Stimulated activated CD8-positive, alpha-beta memory T cell treated with anti-CD3 and anti-CD28 coated beads, Interleukin-4, amount 100 ng/mL, for 48 hours (primary cell): ENCODE measurements at regions not wholly inside any gene's neighbourhood (a gene's known extent, or its start where the extent isn't known, plus 50 kb on each side); places are given as distances from the start of the nearest gene placed in this dataset.

Experiments
- DNase-seq: peaks from one replicate; pipeline ENCODE4 v3.0.0-alpha.2; 2020

DNA sequence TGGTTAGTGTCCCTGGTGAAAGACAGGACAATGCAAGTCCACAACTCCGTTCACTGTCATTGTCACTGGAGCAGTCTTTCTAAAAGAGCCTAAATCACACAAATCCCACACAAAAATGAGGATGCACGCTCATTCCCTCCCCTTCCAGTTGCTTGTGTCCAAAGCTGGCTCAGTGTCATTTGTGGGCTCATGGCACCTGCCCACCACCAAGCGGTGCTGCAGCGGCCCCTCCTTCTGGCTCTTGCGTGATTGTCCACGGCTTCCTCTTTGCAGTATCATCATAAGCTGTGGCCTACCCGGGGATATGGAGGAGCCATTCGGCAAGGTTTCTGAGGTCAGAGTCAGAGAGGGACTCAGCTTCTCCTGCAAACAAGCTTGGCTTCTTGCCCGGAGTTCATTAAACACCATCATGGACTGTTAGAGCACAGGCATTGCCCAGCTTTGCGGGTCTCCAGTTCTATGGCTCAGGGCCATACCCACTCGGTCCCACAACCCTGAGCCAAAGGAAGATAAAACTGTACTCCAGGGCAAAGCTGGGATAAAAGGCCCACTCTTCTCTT lies 179.4 kb upstream of the AGAP1 start:
- no peak for DNase-seq

- no peak for DNase-seq
Observed at GRCh38 chr2:235319095-235319494, 174.7 kb upstream of the AGAP1 start.

DNA sequence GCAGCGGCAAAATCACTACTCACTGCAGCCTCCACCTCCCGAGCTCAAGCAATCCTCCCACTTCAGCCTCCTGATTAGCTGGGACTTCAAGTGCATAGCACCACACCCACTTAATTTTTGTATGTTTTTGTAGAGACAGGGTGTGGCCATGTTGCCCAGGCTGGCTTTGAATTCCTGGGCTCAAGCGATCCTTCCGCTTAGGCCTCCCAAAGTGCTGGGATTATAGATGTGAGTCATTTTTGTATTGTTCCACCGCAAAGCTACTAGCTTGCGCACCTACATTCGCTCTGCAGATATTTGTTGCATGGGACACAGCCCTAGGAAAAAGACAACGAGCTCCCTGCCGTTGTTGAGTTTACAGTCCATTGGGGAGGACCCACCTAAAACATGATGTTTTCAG lies 173.5 kb upstream of the AGAP1 start:
- no peak for DNase-seq

- DNase-seq: no peak
Observed at GRCh38 chr2:235324324-235324723, 169.5 kb upstream of the AGAP1 start.

GRCh38 chr2:235325151-235325550 lies 168.7 kb upstream of the AGAP1 start:
- no peak for DNase-seq

GRCh38 chr2:235328991-235329390 lies 164.9 kb upstream of the AGAP1 start:
- no peak for DNase-seq

DNA sequence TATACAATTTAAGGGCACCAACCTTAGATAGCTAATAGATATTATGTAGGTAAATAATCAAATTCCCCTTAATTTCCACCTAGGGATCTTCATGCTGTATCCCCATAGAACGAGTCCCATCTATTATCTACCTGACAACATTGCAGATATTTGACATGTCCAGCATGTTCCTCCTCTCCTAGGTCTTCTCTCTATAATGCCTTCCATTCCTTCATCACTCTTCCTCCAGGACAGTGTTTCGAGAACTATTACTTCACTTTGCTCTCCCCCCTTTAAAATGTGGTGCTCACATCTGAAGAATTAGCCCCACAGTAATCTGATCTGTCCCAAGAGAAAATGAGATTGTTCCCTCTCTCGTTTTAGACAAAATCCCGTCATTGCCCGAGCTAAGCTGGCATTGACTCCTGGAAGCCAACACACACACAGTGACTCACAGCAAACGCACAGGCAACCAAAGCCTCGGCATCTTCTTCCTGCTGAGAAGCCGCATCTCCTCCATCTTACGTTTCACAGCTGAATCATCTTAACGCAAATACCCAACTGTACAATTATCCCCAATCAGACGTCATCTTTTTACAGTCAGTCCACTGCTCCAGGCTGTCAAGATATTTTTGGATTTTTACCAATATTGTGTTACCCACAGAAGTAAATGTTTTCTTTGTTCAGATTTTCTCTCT lies 162.9 kb upstream of the AGAP1 start:
- DNase-seq: no peak

DNA sequence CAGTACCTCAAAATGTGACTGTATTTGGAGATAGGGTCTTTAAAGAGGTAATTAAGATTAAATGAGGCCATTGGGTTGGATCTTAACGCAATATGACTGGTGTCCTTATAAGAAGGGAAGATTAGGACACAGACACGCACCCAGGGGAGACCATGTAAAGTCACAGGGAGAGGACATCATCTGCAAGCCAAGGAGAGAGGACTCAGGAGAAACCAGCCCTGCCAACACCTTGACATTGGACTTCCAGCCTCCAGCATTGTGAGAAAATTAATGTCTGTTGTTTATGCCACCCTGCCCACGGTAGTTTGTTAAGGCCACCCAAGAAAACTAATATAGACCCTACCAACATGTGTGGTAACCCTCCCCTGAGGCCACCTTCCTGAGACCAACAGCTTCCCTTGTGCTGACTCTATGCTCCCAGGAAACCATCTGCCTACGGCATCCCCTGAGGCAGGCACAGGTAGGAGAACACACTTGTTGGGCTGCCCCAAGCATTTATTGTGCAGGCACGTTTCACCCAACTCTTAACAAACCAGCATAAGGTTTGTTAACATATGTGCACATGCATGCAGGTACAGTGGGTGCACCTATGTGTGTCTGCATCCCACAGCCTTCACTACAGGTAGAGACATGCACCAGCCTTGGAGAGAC lies 161.5 kb upstream of the AGAP1 start:
- DNase-seq: no peak

- DNase-seq: no peak
Observed at GRCh38 chr2:235333076-235333475, 160.8 kb upstream of the AGAP1 start.

DNA sequence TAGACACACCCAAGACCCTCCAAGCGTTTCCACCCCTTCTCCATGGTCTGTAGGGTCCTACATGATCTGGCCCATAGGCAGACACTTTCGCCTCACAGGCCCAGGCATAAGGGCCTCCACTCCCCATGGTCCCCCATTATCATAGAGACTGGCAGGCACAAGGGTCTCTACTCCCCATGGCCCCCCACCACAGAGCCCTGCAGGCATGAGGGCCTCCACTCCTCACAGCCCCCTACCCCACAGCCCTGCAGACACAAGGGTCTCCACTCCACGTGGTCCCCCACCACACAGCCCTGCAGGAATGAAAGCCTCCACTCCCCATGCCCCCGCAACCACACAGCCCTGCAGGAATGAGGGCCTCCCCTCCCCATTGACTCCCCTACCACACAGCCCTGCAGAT lies 159.7 kb upstream of the AGAP1 start:
- no peak for DNase-seq

DNA sequence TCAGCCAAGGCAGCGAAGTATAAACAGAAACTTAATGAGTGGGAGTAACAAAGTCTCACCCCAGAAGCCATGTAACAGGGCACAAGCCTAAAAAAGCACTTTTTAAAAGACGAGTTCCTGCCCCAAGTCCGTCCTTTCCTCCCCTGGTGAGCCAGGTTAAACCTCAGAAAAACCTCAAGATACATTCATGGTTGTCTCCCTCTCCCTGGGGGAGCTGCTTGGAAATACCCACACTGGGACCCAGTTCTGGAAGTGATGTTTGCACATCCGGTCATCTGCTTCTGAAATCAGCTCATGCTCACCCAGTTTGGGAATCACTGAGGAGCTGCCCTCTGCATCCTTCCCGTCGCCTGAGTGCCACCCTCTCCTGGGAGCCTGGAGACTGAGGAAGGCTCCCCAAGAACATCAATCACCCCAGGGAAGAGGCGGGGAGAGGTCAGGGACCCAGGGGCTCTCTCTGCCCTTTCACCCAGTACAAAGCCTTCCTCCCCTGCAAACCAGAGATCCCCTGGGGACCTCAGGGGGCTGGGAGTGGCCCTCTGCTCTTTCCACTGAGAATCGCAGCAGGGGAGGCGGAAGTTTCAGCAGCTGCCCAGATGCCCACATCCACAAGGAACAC lies 150.6 kb upstream of the AGAP1 start:
- DNase-seq: no peak

DNA sequence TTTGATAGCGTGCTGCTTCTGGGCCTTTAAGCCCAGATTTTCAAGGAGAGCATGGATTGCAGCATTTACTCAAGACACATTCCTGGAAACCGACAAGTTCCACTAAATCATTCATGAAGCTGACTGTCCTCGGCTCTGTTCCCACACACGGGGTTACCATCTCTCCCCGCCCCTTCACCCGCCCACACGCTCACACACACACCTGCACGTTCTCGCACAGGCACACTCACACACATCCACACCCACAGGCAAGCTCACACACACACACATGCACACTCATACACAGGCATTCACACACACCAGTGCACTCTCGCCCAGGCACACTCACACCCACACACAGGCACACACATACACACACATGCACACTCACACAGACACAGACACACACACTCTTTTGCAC lies 150.0 kb upstream of the AGAP1 start:
- no peak for DNase-seq

DNA sequence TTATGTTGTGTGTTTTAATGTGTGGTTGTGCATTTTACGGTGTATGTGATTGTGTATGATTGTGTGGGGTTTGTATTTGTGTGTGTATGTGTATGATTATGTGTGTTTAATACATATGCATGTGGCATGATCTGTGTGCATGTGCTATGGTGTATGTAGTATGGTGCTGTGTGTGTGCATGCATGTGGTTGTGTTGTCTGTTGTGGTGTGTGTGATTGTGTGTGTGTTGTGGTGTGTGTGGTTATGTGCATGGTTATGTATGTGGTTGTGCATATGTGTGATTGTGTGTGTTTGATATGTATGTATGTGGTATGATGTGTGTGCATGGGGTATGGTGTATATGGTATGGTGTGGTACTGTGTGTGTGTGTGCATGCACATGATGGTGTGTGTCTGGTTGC lies 148.1 kb upstream of the AGAP1 start:
- DNase-seq: no peak

GRCh38 chr2:235347691-235348090 lies 146.2 kb upstream of the AGAP1 start:
- no peak for DNase-seq

DNA sequence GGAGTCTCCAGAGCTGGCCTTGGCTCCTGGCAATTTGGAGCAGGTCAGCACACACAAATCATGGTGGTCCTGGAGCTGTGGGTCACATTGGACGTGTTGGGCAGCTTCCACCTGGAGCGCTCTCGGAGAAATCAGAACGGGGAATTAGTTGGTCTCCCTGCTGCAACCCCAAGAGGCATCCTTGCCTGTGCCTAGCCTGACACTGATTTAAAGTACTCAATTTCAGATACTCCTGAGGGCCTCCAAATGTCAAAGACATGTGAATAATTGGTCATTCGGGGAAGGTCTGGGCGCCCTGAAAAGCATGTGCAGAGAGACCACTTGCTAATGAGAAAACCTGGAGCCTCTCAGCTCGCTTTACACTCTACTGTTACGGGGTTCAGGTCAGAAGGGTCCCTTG lies 145.5 kb upstream of the AGAP1 start:
- no peak for DNase-seq

DNA sequence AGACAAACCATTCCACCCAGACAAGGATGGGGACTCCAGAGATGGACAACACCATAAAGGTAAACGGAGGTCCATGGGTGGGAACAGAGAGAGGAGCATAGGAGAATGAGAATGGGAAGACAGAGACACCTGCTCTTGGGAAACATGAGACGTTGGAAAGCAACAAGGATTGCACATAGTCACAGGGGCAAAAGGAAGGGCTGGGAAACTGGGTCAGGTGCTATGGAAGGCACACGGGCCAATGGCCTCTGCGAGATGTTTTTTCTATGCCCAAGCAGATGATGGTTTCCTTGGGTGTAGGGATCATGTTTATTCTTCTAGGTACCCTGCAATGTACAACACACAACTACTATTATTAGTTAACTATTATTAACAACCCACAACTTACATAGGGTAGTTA lies 143.6 kb upstream of the AGAP1 start:
- DNase-seq: no peak

DNA sequence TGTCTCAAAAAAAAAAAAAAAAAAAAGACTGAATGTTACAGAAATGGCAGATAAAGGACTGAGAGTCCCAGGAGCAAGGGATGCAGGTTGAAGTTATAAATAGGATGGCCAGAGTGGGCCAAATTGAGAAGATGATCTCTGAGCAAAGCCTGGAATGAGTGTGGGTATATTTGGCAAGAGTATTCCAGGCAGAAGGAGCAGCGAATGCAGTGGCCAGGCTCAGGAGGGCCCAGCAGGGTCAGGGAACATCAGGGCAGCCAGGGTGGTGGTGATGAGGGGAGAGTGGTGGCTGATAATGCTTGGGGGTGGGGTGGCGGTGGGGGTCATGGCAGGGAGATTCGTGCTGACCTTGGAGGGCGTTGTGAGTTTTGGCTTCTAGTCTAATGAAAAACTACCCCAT lies 141.3 kb upstream of the AGAP1 start:
- DNase-seq: no peak

DNA sequence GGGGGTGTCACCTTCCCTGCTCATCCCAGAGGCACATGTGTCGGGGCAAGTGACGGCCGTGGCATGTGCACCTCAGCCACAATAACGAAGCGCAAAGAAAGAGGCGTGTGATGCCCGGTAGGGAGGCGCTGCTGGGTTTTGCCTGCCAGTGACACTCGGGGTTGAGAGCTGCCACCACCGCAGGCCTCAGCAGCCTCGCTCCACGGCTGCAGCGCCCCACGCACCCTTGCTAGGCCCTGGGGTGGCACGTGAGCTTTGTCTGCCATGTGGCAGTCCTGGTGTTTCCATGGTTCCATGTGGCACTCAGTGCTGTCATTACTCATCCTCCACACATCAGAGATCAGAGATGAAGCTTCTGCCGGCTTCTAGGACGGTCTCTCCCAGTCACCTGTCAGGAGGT lies 136.0 kb upstream of the AGAP1 start:
- DNase-seq: no peak

DNA sequence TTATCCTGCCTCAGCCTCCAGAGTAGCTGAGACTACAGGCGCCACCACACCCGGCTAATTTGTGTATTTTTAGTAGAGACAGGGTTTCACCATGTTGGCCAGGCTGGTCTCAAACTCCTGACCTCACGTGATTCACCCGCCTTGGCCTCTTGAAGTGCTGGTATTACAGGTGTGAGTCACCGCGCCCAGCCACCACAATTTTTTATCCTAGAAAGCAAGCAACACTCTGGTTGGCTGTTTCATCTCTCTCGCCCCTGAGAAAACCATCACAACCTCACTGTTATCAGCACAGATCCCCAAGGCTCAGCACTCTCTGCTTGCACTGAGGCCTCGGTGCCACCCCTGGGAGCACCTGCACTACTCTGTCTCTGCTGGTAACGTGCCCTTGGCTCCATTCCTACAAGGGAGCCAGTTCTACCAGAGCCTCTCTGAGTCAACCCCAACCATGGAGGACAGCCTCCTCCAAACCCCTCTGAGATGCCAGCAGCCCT lies 134.8 kb upstream of the AGAP1 start:
- no peak for DNase-seq

GRCh38 chr2:235360446-235360845 lies 133.4 kb upstream of the AGAP1 start:
- no peak for DNase-seq

DNA sequence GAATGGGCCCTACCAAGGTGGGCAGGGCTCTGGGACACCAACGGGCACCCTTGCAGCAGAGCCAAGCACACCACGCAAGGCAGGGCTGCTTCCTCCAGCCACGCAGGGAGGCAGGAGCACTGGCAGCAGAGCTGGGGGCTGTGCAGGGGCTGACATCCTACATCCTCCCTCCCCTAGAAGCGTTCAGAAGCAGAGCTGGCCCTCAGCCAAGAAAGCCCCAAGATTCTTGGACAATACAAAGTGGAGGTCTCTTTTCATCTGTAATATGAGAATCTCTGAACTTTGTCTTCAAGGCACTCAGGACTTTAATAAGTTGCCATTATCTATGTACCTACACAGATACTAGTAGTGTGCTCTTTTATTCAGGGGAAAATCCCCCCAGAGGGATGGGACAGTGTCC lies 128.1 kb upstream of the AGAP1 start:
- no peak for DNase-seq

- no peak for DNase-seq
Observed at GRCh38 chr2:235366390-235366789, 127.5 kb upstream of the AGAP1 start.

DNA sequence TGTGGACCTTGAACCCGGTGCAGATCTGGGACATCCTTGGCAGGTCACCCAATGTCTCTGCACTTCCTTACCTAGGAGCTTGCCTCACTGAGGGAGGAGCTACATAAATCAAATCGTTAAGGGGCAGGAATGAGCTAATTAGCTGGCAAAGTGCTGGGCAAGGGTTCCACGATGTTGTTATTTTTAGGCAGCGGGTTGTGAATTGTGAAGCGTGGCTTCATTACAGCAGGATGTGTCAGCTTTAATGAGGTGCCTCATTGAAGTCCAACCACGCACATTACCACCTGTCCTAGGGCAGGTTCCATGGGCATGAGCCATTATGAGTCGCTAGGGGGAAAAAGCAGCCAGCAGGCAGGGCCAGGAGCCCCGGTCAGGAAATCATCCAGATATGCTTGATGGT lies 127.0 kb upstream of the AGAP1 start:
- no peak for DNase-seq

DNA sequence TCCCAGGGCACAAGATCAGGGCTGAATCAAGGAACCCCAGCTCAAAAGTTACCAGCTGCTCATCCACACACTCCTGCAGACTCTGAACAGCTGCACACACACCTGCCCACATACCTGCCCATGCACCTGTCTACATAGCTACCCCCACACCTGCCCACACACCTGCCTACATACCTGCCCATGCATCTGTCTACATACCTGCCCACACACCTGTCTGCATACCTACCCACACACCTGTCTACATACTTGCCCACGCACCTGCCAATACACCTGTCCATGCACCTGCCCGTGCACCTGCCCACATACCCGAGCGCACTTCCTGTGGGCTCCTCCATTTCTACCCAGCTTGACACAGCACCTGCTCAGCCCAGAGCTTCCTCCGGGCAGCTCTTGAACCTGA lies 122.8 kb upstream of the AGAP1 start:
- no peak for DNase-seq
